Transverse colon (tissue), 4 donors: ENCODE measurements at regions not wholly inside any gene's neighbourhood (a gene's known extent, or its start where the extent isn't known, plus 50 kb on each side); places are given as distances from the start of the nearest gene placed in this dataset.
"Not testable (repeated sequence)": the region's sequence is repeated elsewhere in the genome, so short reads cannot be mapped to it uniquely, and the experiment has no call there.

Experiments used
- DNase-seq: peaks from one replicate; pipeline ENCODE4 v3.0.0-alpha.2; 2019
- H3K27ac ChIP-seq, 4 donors: fragments of 200-600 bp; sonication (generic); 2 replicates each; pipeline ENCODE4 v1.5.1; 2016 to 2018; ENCODE audit warnings: inconsistent platforms in 4 of 4
- H3K27me3 ChIP-seq: fragments of 200-600 bp; sonication (generic); 2 replicates; pipeline ENCODE4 v1.5.1; 2017; ENCODE audit warnings: inconsistent platforms
- H3K36me3 ChIP-seq, 4 donors: fragments of 200-600 bp; sonication (generic); 2 replicates each; pipeline ENCODE4 v1.5.1; 2017 to 2019; ENCODE audit warnings: inconsistent platforms in 4 of 4
- H3K4me1 ChIP-seq, 4 donors: fragments of 200-600 bp; sonication (generic); 2 replicates each; pipeline ENCODE4 v1.5.1; 2017 to 2020; ENCODE audit warnings: inconsistent platforms in 4 of 4
- H3K4me3 ChIP-seq, 4 donors: fragments of 200-600 bp; sonication (generic); 1 replicate in 1 of 4; 2 replicates in 3 of 4; pipeline versions ENCODE4 v1.5.1 to v1.6.1; 2017 to 2019; ENCODE audit warnings: inconsistent platforms in 4 of 4
- H3K9me3 ChIP-seq, 2 donors: fragments of 200-600 bp; sonication (generic); 2 replicates each; pipeline ENCODE4 v1.5.1; 2017 to 2019; ENCODE audit warnings: inconsistent platforms in 2 of 2
- EP300 ChIP-seq: sonication (generic); formaldehyde crosslinking; IDR thresholded peaks from one replicate; pipeline ENCODE4 v1.6.1; 2017; ENCODE audit warnings: antibody characterized with exemption, low read depth
- POLR2A ChIP-seq: fragments of 450-650 bp; IDR thresholded peaks from one replicate; pipeline ENCODE4 v1.6.1; 2016; ENCODE audit warnings: antibody characterized with exemption, mild to moderate bottlenecking, moderate library complexity
- POLR2AphosphoS5 ChIP-seq, 3 donors: sonication (generic); formaldehyde crosslinking; IDR thresholded peaks; one replicate each; pipeline ENCODE4 v1.6.1; 2016; ENCODE audit warnings: antibody characterized with exemption in 3 of 3
- WGBS, 2 donors: methylation state at CpG; one replicate each; pipeline ENCODE4 v1.1.5; 2018; ENCODE audit warnings: low coverage in 1 of 2; 5-methylcytosine and 5-hydroxymethylcytosine counted together
- in situ Hi-C, 4 donors: fragments of 200-750 bp; cut with MboI; loops; one replicate each; pipeline versions ENCODE4 v1.15.0 to v1.15.1; 2017; ENCODE audit warnings: low sequenced_read_pairs in 3 of 4, low pct_ligation_motif_present in 1 of 4, low pct_unique_long_range_greater_than_20kb in 1 of 4
- intact Hi-C: fragments of 100-400 bp; cut with DNase I; formaldehyde crosslinking; loops from one replicate; pipeline ENCODE4 v1.15.1; 2023; ENCODE audit warnings: low total_unique reads
- TF ChIP-seq, protein P1 (sequence below), 5 experiments: fragments of 200-600 bp in 3 of 5; fragments of 450-650 bp in 2 of 5; sonication (generic) in 3 of 5; IDR thresholded peaks; 1 replicate in 2 of 5; 2 replicates in 3 of 5; pipeline ENCODE4 v1.5.1; 2016 to 2017; ENCODE audit warnings: antibody characterized with exemption in 5 of 5, inconsistent platforms in 3 of 5, mild to moderate bottlenecking in 2 of 5, moderate library complexity in 1 of 5

DNA sequence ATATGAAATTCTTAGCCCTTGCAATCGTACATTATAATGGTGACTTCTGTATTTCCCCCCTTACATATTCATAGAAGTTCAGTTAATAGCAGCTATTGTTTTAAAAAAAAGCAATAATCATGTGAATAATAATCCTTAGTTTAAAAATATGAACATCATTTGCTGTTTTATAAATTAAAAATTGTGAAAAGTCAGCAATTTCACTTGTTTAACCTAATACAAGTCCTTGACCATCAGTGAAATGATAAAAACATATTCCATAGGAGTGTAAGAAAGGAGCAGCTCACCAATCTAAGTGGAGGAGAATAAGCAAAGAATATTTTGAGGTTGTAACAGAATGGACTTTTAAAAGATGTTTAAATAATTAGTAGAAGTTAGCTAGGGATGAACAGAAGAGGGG, 650.2 kb downstream of the SUCLG1 start:
- Histone ChIP-seq H3K4me1 (no peaks in the 10 kb centered on the region), H3K4me3 (no peak overlapping the region), H3K9me3 (no peaks in the 10 kb centered on the region), H3K27ac (no peak overlapping the region), H3K36me3 (no peaks in the 10 kb centered on the region), H3K27me3 (no peaks in the 10 kb centered on the region)
- no peak for DNase-seq
- WGBS, 2 donors: 73 to 76% methylated on average over 1 of the region's 1 CpG
- intact Hi-C loops: no loop called here
- no peak for TF ChIP-seq EP300
- no peak for TF ChIP-seq POLR2AphosphoS5 (IDR thresholded peaks at IDR 0.05)
- TF ChIP-seq POLR2A: no peak
- TF ChIP-seq, protein P1, sequence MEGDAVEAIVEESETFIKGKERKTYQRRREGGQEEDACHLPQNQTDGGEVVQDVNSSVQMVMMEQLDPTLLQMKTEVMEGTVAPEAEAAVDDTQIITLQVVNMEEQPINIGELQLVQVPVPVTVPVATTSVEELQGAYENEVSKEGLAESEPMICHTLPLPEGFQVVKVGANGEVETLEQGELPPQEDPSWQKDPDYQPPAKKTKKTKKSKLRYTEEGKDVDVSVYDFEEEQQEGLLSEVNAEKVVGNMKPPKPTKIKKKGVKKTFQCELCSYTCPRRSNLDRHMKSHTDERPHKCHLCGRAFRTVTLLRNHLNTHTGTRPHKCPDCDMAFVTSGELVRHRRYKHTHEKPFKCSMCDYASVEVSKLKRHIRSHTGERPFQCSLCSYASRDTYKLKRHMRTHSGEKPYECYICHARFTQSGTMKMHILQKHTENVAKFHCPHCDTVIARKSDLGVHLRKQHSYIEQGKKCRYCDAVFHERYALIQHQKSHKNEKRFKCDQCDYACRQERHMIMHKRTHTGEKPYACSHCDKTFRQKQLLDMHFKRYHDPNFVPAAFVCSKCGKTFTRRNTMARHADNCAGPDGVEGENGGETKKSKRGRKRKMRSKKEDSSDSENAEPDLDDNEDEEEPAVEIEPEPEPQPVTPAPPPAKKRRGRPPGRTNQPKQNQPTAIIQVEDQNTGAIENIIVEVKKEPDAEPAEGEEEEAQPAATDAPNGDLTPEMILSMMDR (IDR thresholded peaks at IDR 0.05): no peak
- in situ Hi-C loops: no loop called here

DNA sequence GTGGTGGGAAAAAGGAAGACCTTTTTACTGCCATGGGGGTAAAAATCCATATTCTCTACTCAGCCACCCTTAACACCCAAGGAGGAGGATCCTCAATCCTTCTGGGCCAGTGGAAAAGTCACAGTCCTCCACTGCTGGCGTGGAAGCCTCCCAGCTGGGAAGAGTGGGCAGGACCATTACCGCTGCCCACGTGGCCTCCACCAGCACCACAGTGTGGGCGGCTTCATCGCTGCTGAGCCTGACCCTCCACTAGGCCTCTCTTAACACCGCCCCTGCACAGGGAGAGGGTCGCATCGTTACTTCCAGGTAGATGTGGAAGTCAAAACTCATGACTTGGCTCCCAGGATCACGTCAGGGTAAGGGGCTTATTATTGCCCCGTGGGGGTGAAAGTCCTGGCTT, 656.5 kb downstream of the SUCLG1 start:
- no peak overlapping the region for H3K4me3 ChIP-seq
- H3K36me3 ChIP-seq: no peaks in the 10 kb centered on the region
- H3K27ac ChIP-seq: no peak overlapping the region
- 92% methylated on average over 10 of the region's 10 CpGs; no CpG with 5 or more reads in 1 of the 2 donors for WGBS, 2 donors
- H3K4me1 ChIP-seq: no peaks in the 10 kb centered on the region
- in situ Hi-C loops: no loop called here
- H3K9me3 ChIP-seq: no peaks in the 10 kb centered on the region
- TF ChIP-seq EP300 (no peak), POLR2A (no peak), POLR2AphosphoS5 (IDR thresholded peaks at IDR 0.05) (no peak)
- TF ChIP-seq, protein P1 (IDR thresholded peaks at IDR 0.05): no peak
- no peak for DNase-seq
- intact Hi-C loops: no loop called here
- no peaks in the 10 kb centered on the region for H3K27me3 ChIP-seq

GRCh38 chr2:83795777-83796176, 663.3 kb downstream of the SUCLG1 start:
- no peaks in the 10 kb centered on the region for H3K4me1 ChIP-seq
- H3K27ac ChIP-seq: no peak overlapping the region
- TF ChIP-seq EP300: no peak
- no peak for TF ChIP-seq POLR2AphosphoS5 (IDR thresholded peaks at IDR 0.05)
- H3K27me3 ChIP-seq: no peaks in the 10 kb centered on the region
- DNase-seq: no peak
- no peaks in the 10 kb centered on the region for H3K36me3 ChIP-seq
- H3K9me3 ChIP-seq: no peaks in the 10 kb centered on the region
- intact Hi-C loops (no loop called here), in situ Hi-C loops (no loop called here)
- 67 to 91% methylated on average over 3 of the region's 3 CpGs for WGBS, 2 donors
- H3K4me3 ChIP-seq: no peak overlapping the region

DNA sequence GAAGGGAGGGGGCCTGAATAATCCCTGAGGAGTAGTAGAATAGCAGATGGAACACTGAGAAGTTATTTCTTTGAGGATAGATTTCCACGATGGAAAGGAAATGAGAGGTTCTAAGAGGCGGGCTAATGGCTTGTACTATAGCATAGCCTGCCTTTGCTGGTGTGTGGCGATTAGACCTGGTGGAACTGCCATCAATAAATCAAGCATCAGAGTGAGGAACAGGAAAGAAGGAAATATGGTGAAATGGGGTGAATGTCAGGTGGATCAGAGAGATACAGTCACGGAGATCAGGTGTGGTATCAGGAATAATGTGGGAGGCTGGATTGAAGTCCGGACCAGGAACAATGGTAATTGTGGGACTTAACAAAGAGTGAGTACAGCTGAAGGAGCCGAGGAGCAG, 668.6 kb downstream of the SUCLG1 start:
- H3K36me3 ChIP-seq, H3K4me3 ChIP-seq, H3K27me3 ChIP-seq, DNase-seq, H3K4me1 ChIP-seq, H3K27ac ChIP-seq, intact Hi-C loops, H3K9me3 ChIP-seq, in situ Hi-C loops: not testable (repeated sequence)
- whole genome bisulfite sequencing, 2 donors: 82 to 88% methylated on average over 3 to 6 of the region's 6 CpGs

GRCh38 chr2:83789674-83790073, 669.4 kb downstream of the SUCLG1 start:
- WGBS, 2 donors: 75 to 95% methylated on average over 1 to 2 of the region's 2 CpGs
- H3K4me3 ChIP-seq, H3K27ac ChIP-seq, H3K36me3 ChIP-seq, H3K27me3 ChIP-seq, in situ Hi-C loops, H3K4me1 ChIP-seq, DNase-seq, H3K9me3 ChIP-seq, intact Hi-C loops: not testable (repeated sequence)

DNA sequence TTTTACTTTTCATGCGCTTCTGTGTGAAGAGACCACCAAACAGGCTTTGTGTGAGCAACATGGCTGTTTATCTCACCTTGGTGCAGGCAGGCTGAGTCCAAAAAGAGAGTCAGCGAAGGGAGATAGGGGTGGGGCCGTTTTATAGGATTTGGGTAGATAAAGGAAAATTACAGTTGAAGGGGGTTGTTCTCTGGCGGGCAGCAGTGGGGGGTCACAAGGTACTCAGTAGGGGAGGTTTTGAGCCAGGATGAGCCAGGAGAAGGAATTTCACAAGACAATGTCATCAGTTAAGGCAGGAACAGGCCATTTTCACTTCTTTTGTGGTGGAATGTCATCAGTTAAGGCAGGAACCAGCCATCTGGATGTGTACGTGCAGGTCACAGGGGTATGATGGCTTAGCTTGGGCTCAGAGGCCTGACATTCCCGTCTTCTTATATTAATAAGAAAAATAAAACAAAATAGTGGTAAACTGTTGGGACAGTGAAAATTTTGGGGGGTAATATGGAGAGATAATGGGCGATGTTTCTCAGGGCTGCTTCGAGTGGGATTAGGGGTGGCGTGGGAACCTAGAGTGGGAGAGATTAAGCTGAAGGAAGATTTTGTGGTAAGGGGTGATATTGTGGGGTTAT, 670.0 kb downstream of the SUCLG1 start:
- H3K4me1 ChIP-seq, H3K36me3 ChIP-seq, intact Hi-C loops, H3K27me3 ChIP-seq, H3K27ac ChIP-seq, in situ Hi-C loops, H3K9me3 ChIP-seq, DNase-seq, H3K4me3 ChIP-seq: not testable (repeated sequence)
- 84 to 88% methylated on average over 7 to 9 of the region's 9 CpGs for WGBS, 2 donors
